ENCODE measurements at regions not wholly inside any gene's neighbourhood (a gene's known extent, or its start where the extent isn't known, plus 50 kb on each side); places are given as distances from the start of the nearest gene placed in this dataset.

- TF ChIP-seq YY1 (IDR thresholded peaks at IDR 0.05; ENCODE audit: low read depth) (no peak), CHD2 (IDR thresholded peaks at IDR 0.05; ENCODE audit: low read length, partially characterized antibody) (peak; percentile 43), EP300 (IDR thresholded peaks at IDR 0.05; ENCODE audit: borderline replicate concordance in 1 of 2, low read depth in 1 of 2, low read length in 1 of 2) (0 out of 4 replicates have a peak, but pooled peaks of 1 of the 2 experiments have one; percentile 5), EZH2phosphoT487 (IDR thresholded peaks at IDR 0.05; ENCODE audit: borderline replicate concordance, low read depth) (no peak)
Observed at GRCh38 chr16:85514598-85515318, 98.4 kb upstream of the GSE1 start.
